ENCODE measurements at regions not wholly inside any gene's neighbourhood (a gene's known extent, or its start where the extent isn't known, plus 50 kb on each side); places are given as distances from the start of the nearest gene placed in this dataset.

DNA sequence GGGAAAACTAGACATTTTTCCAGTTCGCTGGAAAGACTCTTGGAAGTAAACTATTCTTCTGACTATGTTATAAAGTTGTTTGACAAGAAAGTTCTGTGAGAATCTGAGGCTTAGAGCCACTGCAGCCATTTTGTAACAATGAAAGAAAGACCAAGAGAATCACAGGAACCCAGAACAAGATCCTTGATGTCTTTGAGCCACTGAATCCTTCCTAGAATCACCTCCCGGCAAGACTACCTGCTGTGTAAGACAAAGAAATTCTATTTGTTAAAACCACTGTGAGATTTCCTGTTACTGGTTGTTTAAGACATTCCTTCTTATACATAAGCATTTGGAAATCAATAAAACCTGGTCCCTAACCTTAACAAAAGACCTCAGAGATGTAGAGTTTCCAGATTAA, 175.7 kb upstream of the RASGEF1B start:
- Histone ChIP-seq H3K4me3 (no peak overlapping the region), H3K9me3 (peaks cover 0 to 5% (median 0%) of the 10 kb centered on the region in 8 donors), H3K36me3 (no peaks in the 10 kb centered on the region), H3K27me3 (replicated peaks in 1 of 7) (no peaks in the 10 kb centered on the region), H3K27ac (no peak overlapping the region), H3K4me1 (peaks cover 4 to 47% (median 17%) of the 10 kb centered on the region in 6 donors)
- 92 to 95% (median 94%) methylated on average over 2 of the region's 2 CpGs for WGBS, 5 donors
- TF ChIP-seq POLR2AphosphoS5 (IDR thresholded peaks at IDR 0.05): no peak
- DNase-seq: no peak
- intact Hi-C loops (cut with DNase I; ENCODE audit: low total_unique reads): no loop called here

DNA sequence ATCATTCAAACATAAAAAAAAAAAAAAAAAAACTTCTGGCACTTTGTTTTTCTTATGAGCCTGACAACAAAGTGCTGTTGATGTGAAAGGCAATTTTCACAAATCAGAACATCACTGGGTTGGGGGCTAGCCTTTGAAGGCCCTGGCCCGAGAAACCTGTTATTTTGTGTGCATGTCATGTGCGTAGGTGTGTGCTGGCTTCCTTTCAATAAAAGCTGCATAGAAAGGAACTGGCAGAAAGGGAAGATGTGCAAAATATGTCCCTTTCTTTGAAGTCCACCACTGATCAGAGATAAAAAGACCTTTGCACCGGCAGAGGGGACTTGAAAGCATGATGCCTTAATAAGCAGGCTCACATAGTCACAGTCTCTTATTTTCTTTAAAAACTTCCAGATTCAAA, 170.8 kb upstream of the RASGEF1B start:
- intact Hi-C loops (cut with DNase I; ENCODE audit: low total_unique reads): no loop called here
- Histone ChIP-seq H3K27me3 (replicated peaks in 1 of 7) (no peaks in the 10 kb centered on the region), H3K4me3 (no peak overlapping the region), H3K27ac (no peak overlapping the region), H3K4me1 (no peaks in the 10 kb centered on the region), H3K36me3 (no peaks in the 10 kb centered on the region), H3K9me3 (peaks cover 0 to 5% (median 0%) of the 10 kb centered on the region in 8 donors)
- no peak for TF ChIP-seq POLR2AphosphoS5 (IDR thresholded peaks at IDR 0.05)
- TF ChIP-seq, protein P1, sequence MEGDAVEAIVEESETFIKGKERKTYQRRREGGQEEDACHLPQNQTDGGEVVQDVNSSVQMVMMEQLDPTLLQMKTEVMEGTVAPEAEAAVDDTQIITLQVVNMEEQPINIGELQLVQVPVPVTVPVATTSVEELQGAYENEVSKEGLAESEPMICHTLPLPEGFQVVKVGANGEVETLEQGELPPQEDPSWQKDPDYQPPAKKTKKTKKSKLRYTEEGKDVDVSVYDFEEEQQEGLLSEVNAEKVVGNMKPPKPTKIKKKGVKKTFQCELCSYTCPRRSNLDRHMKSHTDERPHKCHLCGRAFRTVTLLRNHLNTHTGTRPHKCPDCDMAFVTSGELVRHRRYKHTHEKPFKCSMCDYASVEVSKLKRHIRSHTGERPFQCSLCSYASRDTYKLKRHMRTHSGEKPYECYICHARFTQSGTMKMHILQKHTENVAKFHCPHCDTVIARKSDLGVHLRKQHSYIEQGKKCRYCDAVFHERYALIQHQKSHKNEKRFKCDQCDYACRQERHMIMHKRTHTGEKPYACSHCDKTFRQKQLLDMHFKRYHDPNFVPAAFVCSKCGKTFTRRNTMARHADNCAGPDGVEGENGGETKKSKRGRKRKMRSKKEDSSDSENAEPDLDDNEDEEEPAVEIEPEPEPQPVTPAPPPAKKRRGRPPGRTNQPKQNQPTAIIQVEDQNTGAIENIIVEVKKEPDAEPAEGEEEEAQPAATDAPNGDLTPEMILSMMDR (IDR thresholded peaks at IDR 0.05 in 8 of 11, conservative IDR thresholded peaks at IDR 0.05 in 3 of 11): no peak
- TF ChIP-seq POLR2A (IDR thresholded peaks at IDR 0.05): no peak
- 64 to 81% (median 74%) methylated on average over 3 of the region's 3 CpGs for WGBS, 5 donors
- DNase-seq: no peak

DNA sequence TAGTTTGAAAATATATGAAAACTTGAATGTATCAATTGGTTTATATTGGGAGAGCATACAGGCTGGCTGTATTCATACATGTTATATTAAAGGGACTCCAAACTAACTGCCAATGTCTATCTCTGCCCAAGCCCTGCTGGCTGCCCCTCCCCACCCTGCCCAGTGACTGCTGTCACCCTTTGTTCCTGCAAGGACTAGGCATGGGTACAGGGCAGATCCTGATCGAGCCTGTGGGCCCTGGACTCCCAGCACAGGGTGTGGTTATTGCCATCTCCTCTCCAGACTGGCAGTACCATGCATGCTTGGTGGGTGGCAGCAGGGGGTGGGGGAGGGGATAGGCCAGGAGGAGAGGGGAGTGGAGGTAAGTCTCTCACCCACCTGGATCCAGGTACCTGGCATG, 167.5 kb upstream of the RASGEF1B start:
- H3K36me3 ChIP-seq: no peaks in the 10 kb centered on the region
- H3K4me3 ChIP-seq: no peak overlapping the region
- intact Hi-C loops (cut with DNase I; ENCODE audit: low total_unique reads): no loop called here
- 91 to 100% (median 100%) methylated on average over 1 of the region's 1 CpG for WGBS, 5 donors
- H3K27me3 ChIP-seq (replicated peaks in 1 of 7): no peaks in the 10 kb centered on the region
- peaks cover 0 to 5% (median 0%) of the 10 kb centered on the region in 8 donors for H3K9me3 ChIP-seq
- H3K4me1 ChIP-seq: peaks cover 6 to 16% (median 13%) of the 10 kb centered on the region in 6 donors
- no peak for DNase-seq
- H3K27ac ChIP-seq: no peak overlapping the region
- no peak for TF ChIP-seq POLR2AphosphoS5 (IDR thresholded peaks at IDR 0.05)
- no peak for TF ChIP-seq POLR2A (IDR thresholded peaks at IDR 0.05)
- TF ChIP-seq, protein P1 (IDR thresholded peaks at IDR 0.05 in 8 of 11, conservative IDR thresholded peaks at IDR 0.05 in 3 of 11): no peak

DNA sequence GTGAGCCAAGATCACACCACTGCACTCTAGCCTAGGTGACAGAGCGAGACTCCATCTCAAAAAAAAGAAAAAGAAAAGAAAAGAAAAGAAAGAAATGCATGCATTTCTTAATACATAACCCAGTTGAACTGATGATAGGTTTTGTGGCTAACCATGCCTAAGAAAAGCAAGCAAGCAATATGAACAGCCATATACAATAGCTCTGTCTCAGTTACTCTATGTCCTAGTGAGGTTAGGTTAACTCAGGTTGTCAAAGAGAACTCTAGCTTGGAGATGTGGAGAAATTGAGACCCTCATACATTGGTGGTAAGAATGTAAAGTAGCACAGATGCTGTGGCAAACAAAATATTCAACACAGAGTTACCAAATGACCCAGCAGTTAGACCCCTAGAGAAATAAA, 167.0 kb upstream of the RASGEF1B start:
- Histone ChIP-seq H3K36me3 (no peaks in the 10 kb centered on the region), H3K27ac (no peak overlapping the region), H3K4me3 (no peak overlapping the region), H3K27me3 (replicated peaks in 1 of 7) (no peaks in the 10 kb centered on the region), H3K4me1 (peaks cover 6 to 16% (median 13%) of the 10 kb centered on the region in 6 donors), H3K9me3 (no peaks in the 10 kb centered on the region)
- WGBS, 5 donors: 94 to 100% (median 100%) methylated on average over 1 of the region's 1 CpG
- intact Hi-C loops (cut with DNase I; ENCODE audit: low total_unique reads): no loop called here
- no peak for TF ChIP-seq POLR2A (IDR thresholded peaks at IDR 0.05)
- no peak for TF ChIP-seq POLR2AphosphoS5 (IDR thresholded peaks at IDR 0.05)
- TF ChIP-seq, protein P1 (IDR thresholded peaks at IDR 0.05 in 8 of 11, conservative IDR thresholded peaks at IDR 0.05 in 3 of 11): no peak
- no peak for DNase-seq

DNA sequence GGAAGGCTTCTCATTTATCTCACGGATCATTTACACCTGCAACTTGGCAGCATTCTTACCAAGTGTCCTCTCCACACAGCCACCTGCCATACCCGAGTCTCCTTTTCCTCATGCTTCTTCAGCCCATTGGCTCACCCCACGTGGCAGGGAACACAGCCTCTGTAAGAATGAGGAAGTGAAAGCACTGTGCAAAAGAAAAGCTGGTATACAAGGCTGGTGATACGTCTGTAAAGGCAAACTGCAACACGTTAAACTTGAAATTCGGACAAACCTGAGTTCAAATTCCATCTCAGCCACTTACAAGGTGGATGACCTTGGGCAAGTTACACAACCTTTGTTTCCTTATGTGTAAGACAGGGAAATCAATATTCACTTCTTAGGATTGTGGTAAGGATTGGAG, 164.0 kb upstream of the RASGEF1B start:
- no peak overlapping the region for H3K4me3 ChIP-seq
- peak overlapping the region in 2 of 8 donors; percentile 21 to 64 for H3K27ac ChIP-seq
- no peaks in the 10 kb centered on the region for H3K9me3 ChIP-seq
- no peaks in the 10 kb centered on the region for H3K27me3 ChIP-seq (replicated peaks in 1 of 7)
- intact Hi-C loops (cut with DNase I; ENCODE audit: low total_unique reads): no loop called here
- TF ChIP-seq POLR2A (IDR thresholded peaks at IDR 0.05): no peak
- TF ChIP-seq POLR2AphosphoS5 (IDR thresholded peaks at IDR 0.05): peak in 1 of 3 donors; percentile 66
- whole genome bisulfite sequencing, 5 donors: 30 to 48% (median 39%) methylated on average over 6 of the region's 6 CpGs
- peak; percentile 83 for DNase-seq
- H3K36me3 ChIP-seq: no peaks in the 10 kb centered on the region
- peaks cover 6 to 32% (median 18%) of the 10 kb centered on the region in 6 donors for H3K4me1 ChIP-seq

Measured in spleen (tissue), 11 donors.